Skin of body (tissue), 1 donor: ENCODE measurements at regions not wholly inside any gene's neighbourhood (a gene's known extent, or its start where the extent isn't known, plus 50 kb on each side); places are given as distances from the start of the nearest gene placed in this dataset. TPM values are rescaled to one million over a fixed set of nuclear protein-coding genes. Genes with fewer than 3 reads are reported as not detected.

Source experiments
- small RNA-seq: library from RNA; depleted of rRNA; stranded (forward); fragments of <200 nt; gene quantifications from one replicate; pipeline ENCODE3, GENCODE V24; 2014; ENCODE audit warnings: low replicate concordance

Small RNAs in the stretch of these regions (small RNA-seq; reads per million reads assigned to genes)
- not detected for gene RF00012
